ENCODE measurements at regions not wholly inside any gene's neighbourhood (a gene's known extent, or its start where the extent isn't known, plus 50 kb on each side); places are given as distances from the start of the nearest gene placed in this dataset.

DNA sequence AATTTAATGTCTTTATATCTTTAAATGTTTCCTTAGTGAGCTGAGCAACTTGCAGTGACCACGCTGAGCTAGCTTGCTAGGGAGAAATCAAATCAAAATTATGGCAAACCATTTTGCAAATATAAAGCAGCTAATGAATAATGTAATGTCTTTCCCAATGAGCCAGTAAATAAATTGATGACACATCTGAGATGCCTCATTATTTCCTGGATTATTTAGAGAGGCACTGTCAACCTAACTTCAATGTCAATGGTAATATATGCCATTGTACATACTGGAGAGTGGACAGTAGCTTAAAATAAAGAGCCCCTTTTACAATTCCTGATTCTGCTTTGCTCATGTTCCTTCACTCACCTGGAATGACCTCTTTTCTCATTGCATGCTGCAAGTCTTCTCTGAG lies 182.6 kb downstream of the PHLDA1 start:
- Histone ChIP-seq H3K14ac (ENCODE audit: low read length) (no peak overlapping the region), H3K18ac (ENCODE audit: low read length) (no peak overlapping the region), H3K36me3 (replicated peaks in 1 of 2; ENCODE audit: control insufficient read depth in 2 of 2, insufficient read depth in 2 of 2, low read length in 2 of 2) (no peaks in the 10 kb centered on the region), H3K9me3 (replicated peaks in 1 of 2; ENCODE audit: control insufficient read depth in 2 of 2, insufficient read depth in 1 of 2, low read depth in 1 of 2, low read length in 2 of 2) (peaks cover 0 to 9% of the 10 kb centered on the region in 2 donors), H4K8ac (ENCODE audit: low read depth, low read length) (no peak overlapping the region), H2BK15ac (ENCODE audit: low read length) (no peak overlapping the region), H2BK12ac (ENCODE audit: low read length) (no peak overlapping the region), H3K4me2 (ENCODE audit: insufficient read depth, low read length, poor library complexity, severe bottlenecking) (no peak overlapping the region), H3K27me3 (ENCODE audit: control insufficient read depth in 3 of 3, insufficient read depth in 3 of 3, low read depth in 1 of 3, low read length in 3 of 3) (no peaks in the 10 kb centered on the region), H2AFZ (ENCODE audit: low read length) (peak overlapping the region; percentile 60), H3K4me1 (ENCODE audit: control insufficient read depth in 2 of 2, insufficient read depth in 1 of 2, low read depth in 1 of 2, low read length in 2 of 2) (peaks cover 6 to 32% of the 10 kb centered on the region in 2 donors), H4K91ac (ENCODE audit: low read depth, low read length, poor library complexity) (no peak overlapping the region), H3K4me3 (ENCODE audit: low read length in 2 of 2) (no peak overlapping the region), H2BK5ac (ENCODE audit: low read length) (no peak overlapping the region), H3K4ac (ENCODE audit: low read length) (no peak overlapping the region), H3K9ac (ENCODE audit: low read depth, low read length, poor library complexity) (no peak overlapping the region), H3K79me1 (ENCODE audit: low read depth, low read length) (no peaks in the 10 kb centered on the region), H2AK5ac (ENCODE audit: low read depth, low read length) (no peak overlapping the region), H3K27ac (replicated peaks; ENCODE audit: low read length) (no peak overlapping the region), H2BK120ac (ENCODE audit: low read depth, low read length) (no peak overlapping the region), H3K23ac (ENCODE audit: low read depth, low read length, poor library complexity) (no peak overlapping the region)
- no CpG with 5 or more reads among the region's 1 CpG for WGBS, 2 donors (ENCODE audit: extremely low coverage in 2 of 2, insufficient read length in 2 of 2, insufficient replicate concordance in 1 of 2)
- DNase-seq (ENCODE audit: low spot score), result no peak

DNA sequence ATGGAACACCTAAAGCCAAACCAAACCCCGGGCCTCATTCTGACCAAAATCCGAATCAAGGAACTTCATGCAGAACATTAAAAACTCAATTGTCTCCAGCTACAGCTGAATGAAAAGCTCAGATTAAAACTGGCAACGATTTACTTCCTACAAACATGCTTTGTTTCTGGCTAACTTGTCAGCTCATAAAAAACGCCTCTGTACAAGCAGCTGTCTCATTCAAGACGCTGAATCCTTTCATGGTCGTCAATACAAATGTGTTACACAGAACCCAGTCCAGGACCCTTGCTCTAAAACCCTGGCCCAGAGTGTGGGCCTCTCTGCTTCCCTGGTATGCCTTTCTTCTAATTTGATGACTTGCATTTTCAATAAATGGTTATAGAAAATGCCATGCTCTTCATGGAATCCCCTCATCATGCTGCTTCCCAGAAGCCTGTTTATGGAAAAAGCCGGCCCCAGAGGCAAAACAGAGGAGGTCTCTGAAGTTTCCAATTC lies 183.1 kb downstream of the PHLDA1 start:
- Histone ChIP-seq H3K14ac (ENCODE audit: low read length) (no peak overlapping the region), H3K4me1 (ENCODE audit: control insufficient read depth in 2 of 2, insufficient read depth in 1 of 2, low read depth in 1 of 2, low read length in 2 of 2) (peaks cover 6 to 32% of the 10 kb centered on the region in 2 donors), H3K9me3 (replicated peaks in 1 of 2; ENCODE audit: control insufficient read depth in 2 of 2, insufficient read depth in 1 of 2, low read depth in 1 of 2, low read length in 2 of 2) (peaks cover 0 to 9% of the 10 kb centered on the region in 2 donors), H2AFZ (ENCODE audit: low read length) (peak overlapping the region; percentile 60), H2BK12ac (ENCODE audit: low read length) (no peak overlapping the region), H3K4ac (ENCODE audit: low read length) (no peak overlapping the region), H4K91ac (ENCODE audit: low read depth, low read length, poor library complexity) (no peak overlapping the region), H3K4me3 (ENCODE audit: low read length in 2 of 2) (no peak overlapping the region), H2BK120ac (ENCODE audit: low read depth, low read length) (no peak overlapping the region), H3K79me1 (ENCODE audit: low read depth, low read length) (no peaks in the 10 kb centered on the region), H4K8ac (ENCODE audit: low read depth, low read length) (no peak overlapping the region), H3K23ac (ENCODE audit: low read depth, low read length, poor library complexity) (no peak overlapping the region), H2BK15ac (ENCODE audit: low read length) (no peak overlapping the region), H3K18ac (ENCODE audit: low read length) (no peak overlapping the region), H3K4me2 (ENCODE audit: insufficient read depth, low read length, poor library complexity, severe bottlenecking) (no peak overlapping the region), H3K27me3 (ENCODE audit: control insufficient read depth in 3 of 3, insufficient read depth in 3 of 3, low read depth in 1 of 3, low read length in 3 of 3) (no peaks in the 10 kb centered on the region), H3K27ac (replicated peaks; ENCODE audit: low read length) (no peak overlapping the region), H3K9ac (ENCODE audit: low read depth, low read length, poor library complexity) (no peak overlapping the region), H2BK5ac (ENCODE audit: low read length) (no peak overlapping the region), H2AK5ac (ENCODE audit: low read depth, low read length) (no peak overlapping the region), H3K36me3 (replicated peaks in 1 of 2; ENCODE audit: control insufficient read depth in 2 of 2, insufficient read depth in 2 of 2, low read length in 2 of 2) (no peaks in the 10 kb centered on the region)
- no peak for DNase-seq (ENCODE audit: low spot score)
- WGBS, 2 donors (ENCODE audit: extremely low coverage in 2 of 2, insufficient read length in 2 of 2, insufficient replicate concordance in 1 of 2), result no CpG with 5 or more reads among the region's 7 CpGs

DNA sequence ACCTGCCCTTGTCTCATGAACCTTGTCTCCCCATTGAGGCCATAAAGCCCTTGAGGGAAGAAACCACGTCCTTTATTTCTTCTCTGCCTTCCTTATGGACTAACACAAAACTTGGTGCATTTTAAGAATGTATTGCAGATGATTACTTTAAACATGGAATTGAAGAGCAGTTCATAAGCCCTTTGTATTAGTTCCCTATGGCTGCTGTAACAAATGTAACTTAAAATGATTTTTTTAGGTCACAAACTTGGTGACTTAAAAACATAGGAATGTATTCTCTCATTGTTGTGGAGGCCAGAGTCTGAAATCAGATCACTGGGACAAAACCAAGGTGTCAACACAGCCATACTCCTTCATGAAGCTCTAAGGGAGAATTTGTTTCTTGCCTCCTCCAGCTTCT lies 185.5 kb downstream of the PHLDA1 start:
- peaks cover 6 to 17% of the 10 kb centered on the region in 2 donors for H3K4me1 ChIP-seq (ENCODE audit: control insufficient read depth in 2 of 2, insufficient read depth in 1 of 2, low read depth in 1 of 2, low read length in 2 of 2)
- H2BK12ac ChIP-seq (ENCODE audit: low read length), result no peak overlapping the region
- H2BK120ac ChIP-seq (ENCODE audit: low read depth, low read length), result no peak overlapping the region
- H3K4me2 ChIP-seq (ENCODE audit: insufficient read depth, low read length, poor library complexity, severe bottlenecking), result no peak overlapping the region
- H3K4ac ChIP-seq (ENCODE audit: low read length), result no peak overlapping the region
- no peak overlapping the region for H2AFZ ChIP-seq (ENCODE audit: low read length)
- no peaks in the 10 kb centered on the region for H3K27me3 ChIP-seq (ENCODE audit: control insufficient read depth in 3 of 3, insufficient read depth in 3 of 3, low read depth in 1 of 3, low read length in 3 of 3)
- no peaks in the 10 kb centered on the region for H3K79me1 ChIP-seq (ENCODE audit: low read depth, low read length)
- no CpG with 5 or more reads among the region's 1 CpG for WGBS, 2 donors (ENCODE audit: extremely low coverage in 2 of 2, insufficient read length in 2 of 2, insufficient replicate concordance in 1 of 2)
- no peak overlapping the region for H2BK5ac ChIP-seq (ENCODE audit: low read length)
- H3K23ac ChIP-seq (ENCODE audit: low read depth, low read length, poor library complexity), result no peak overlapping the region
- no peak overlapping the region for H3K18ac ChIP-seq (ENCODE audit: low read length)
- H3K9me3 ChIP-seq (replicated peaks in 1 of 2; ENCODE audit: control insufficient read depth in 2 of 2, insufficient read depth in 1 of 2, low read depth in 1 of 2, low read length in 2 of 2), result peaks cover 0 to 9% of the 10 kb centered on the region in 2 donors
- H3K27ac ChIP-seq (replicated peaks; ENCODE audit: low read length), result no peak overlapping the region
- H2AK5ac ChIP-seq (ENCODE audit: low read depth, low read length), result no peak overlapping the region
- no peak overlapping the region for H3K4me3 ChIP-seq (ENCODE audit: low read length in 2 of 2)
- no peak for DNase-seq (ENCODE audit: low spot score)
- H2BK15ac ChIP-seq (ENCODE audit: low read length), result no peak overlapping the region
- no peaks in the 10 kb centered on the region for H3K36me3 ChIP-seq (replicated peaks in 1 of 2; ENCODE audit: control insufficient read depth in 2 of 2, insufficient read depth in 2 of 2, low read length in 2 of 2)
- H3K14ac ChIP-seq (ENCODE audit: low read length), result no peak overlapping the region
- no peak overlapping the region for H4K91ac ChIP-seq (ENCODE audit: low read depth, low read length, poor library complexity)
- H4K8ac ChIP-seq (ENCODE audit: low read depth, low read length), result no peak overlapping the region
- no peak overlapping the region for H3K9ac ChIP-seq (ENCODE audit: low read depth, low read length, poor library complexity)

DNA sequence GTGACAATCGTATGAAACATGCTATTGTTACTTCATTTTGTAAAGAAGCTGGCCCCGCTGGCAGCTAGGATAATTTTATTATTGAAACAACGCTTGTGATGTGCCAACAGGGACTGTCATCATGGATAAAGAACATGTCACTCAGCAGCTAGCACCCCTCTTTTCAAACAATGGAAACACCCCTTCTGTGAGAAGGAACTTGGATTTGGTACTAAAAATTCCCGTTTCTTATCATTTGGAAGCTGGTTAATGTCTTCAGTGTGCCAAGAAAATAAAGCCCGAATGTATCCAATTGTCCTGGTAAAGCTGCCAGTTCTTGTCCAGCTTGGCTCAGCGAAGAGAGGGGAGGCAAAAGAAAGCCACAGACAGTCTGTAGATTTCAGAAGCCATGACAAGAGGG lies 186.6 kb downstream of the PHLDA1 start:
- no peak overlapping the region for H2AFZ ChIP-seq (ENCODE audit: low read length)
- H3K14ac ChIP-seq (ENCODE audit: low read length), result no peak overlapping the region
- no peak overlapping the region for H3K18ac ChIP-seq (ENCODE audit: low read length)
- no peak overlapping the region for H3K4me3 ChIP-seq (ENCODE audit: low read length in 2 of 2)
- no peak overlapping the region for H2BK120ac ChIP-seq (ENCODE audit: low read depth, low read length)
- DNase-seq (ENCODE audit: low spot score), result no peak
- H3K27ac ChIP-seq (replicated peaks; ENCODE audit: low read length), result no peak overlapping the region
- no peak overlapping the region for H2BK5ac ChIP-seq (ENCODE audit: low read length)
- no peak overlapping the region for H2AK5ac ChIP-seq (ENCODE audit: low read depth, low read length)
- no peaks in the 10 kb centered on the region for H3K36me3 ChIP-seq (replicated peaks in 1 of 2; ENCODE audit: control insufficient read depth in 2 of 2, insufficient read depth in 2 of 2, low read length in 2 of 2)
- no peak overlapping the region for H3K4ac ChIP-seq (ENCODE audit: low read length)
- no peak overlapping the region for H2BK15ac ChIP-seq (ENCODE audit: low read length)
- H3K4me1 ChIP-seq (ENCODE audit: control insufficient read depth in 2 of 2, insufficient read depth in 1 of 2, low read depth in 1 of 2, low read length in 2 of 2), result peaks cover 6 to 17% of the 10 kb centered on the region in 2 donors
- H3K9me3 ChIP-seq (replicated peaks in 1 of 2; ENCODE audit: control insufficient read depth in 2 of 2, insufficient read depth in 1 of 2, low read depth in 1 of 2, low read length in 2 of 2), result peaks cover 0 to 9% of the 10 kb centered on the region in 2 donors
- no peak overlapping the region for H3K4me2 ChIP-seq (ENCODE audit: insufficient read depth, low read length, poor library complexity, severe bottlenecking)
- H3K79me1 ChIP-seq (ENCODE audit: low read depth, low read length), result no peaks in the 10 kb centered on the region
- no CpG with 5 or more reads among the region's 6 CpGs for WGBS, 2 donors (ENCODE audit: extremely low coverage in 2 of 2, insufficient read length in 2 of 2, insufficient replicate concordance in 1 of 2)
- no peak overlapping the region for H4K91ac ChIP-seq (ENCODE audit: low read depth, low read length, poor library complexity)
- H4K8ac ChIP-seq (ENCODE audit: low read depth, low read length), result no peak overlapping the region
- no peak overlapping the region for H3K23ac ChIP-seq (ENCODE audit: low read depth, low read length, poor library complexity)
- H3K9ac ChIP-seq (ENCODE audit: low read depth, low read length, poor library complexity), result no peak overlapping the region
- no peak overlapping the region for H2BK12ac ChIP-seq (ENCODE audit: low read length)
- no peaks in the 10 kb centered on the region for H3K27me3 ChIP-seq (ENCODE audit: control insufficient read depth in 3 of 3, insufficient read depth in 3 of 3, low read depth in 1 of 3, low read length in 3 of 3)

Measured in neuronal stem cell (in vitro differentiated cells).